ENCODE measurements at regions not wholly inside any gene's neighbourhood (a gene's known extent, or its start where the extent isn't known, plus 50 kb on each side); places are given as distances from the start of the nearest gene placed in this dataset.
A peak's percentile ranks its signal among the peaks of the same experiment; 100 is the strongest.
"Not testable (repeated sequence)": the region's sequence is repeated elsewhere in the genome, so short reads cannot be mapped to it uniquely, and the experiment has no call there.

GRCh38 chr6:140388192-140388802 lies 1013.8 kb upstream of the CITED2 start:
- peak; percentile 65 for DNase-seq (ENCODE audit: low read depth)

DNA sequence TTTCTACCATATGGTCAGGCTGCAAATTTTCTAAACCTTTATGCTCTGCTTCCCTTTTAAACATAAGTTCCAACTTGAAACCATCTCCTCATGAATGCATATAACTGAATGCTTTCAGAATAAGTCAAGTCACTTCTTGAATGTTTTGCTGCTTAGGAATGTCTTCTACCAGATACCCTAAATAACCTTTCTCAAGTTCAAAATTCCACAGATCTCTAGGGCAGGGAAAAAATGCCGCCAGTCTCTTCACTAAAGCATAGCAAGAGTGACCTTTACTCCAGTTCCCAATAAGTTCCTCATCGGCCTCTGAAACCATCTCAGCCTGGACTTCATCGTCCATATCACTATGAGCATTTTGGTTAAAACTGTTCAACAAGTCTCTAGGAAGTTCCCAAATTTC lies 1011.2 kb upstream of the CITED2 start:
- no peak for DNase-seq (ENCODE audit: low read depth)

GRCh38 chr6:140382355-140382754 lies 1007.9 kb upstream of the CITED2 start:
- no peak for DNase-seq (ENCODE audit: low read depth)

DNA sequence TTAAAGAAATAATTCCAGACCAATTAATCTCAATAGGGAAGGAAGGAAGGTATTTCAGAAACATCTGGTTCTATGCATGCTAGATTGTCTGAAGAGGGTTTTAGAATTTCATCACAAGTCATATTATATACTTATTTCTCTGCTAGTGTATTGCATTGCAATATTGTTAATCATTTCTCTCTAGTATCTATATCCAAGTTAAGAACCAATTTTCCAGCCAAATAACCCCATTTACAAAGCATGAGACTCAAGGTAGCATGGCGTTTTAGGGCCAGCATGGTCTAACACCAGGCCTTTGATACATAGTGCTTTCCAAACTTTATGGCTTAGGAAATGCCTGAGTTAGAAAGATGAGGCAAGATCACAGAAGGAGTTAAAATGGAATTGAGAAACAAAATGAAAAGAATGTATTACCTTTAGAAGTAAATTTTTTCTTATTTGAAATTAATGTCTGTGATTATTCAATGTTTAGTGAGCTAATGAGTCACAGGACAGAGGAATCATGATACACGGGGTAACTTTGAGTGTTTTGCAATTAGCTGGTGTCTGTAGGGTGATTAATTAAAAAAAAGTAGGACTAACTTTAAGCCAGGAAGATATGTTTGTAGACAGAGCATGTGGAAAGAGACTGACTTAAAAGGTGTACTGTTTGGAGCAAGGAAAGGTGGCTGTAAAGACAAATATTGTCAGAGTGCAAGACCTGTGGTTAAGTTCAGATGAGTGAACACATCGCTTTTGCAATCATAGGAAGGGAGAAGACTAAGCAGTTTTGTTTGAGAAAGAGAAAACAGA lies 1006.2 kb upstream of the CITED2 start:
- no peak for DNase-seq (ENCODE audit: low read depth)

DNA sequence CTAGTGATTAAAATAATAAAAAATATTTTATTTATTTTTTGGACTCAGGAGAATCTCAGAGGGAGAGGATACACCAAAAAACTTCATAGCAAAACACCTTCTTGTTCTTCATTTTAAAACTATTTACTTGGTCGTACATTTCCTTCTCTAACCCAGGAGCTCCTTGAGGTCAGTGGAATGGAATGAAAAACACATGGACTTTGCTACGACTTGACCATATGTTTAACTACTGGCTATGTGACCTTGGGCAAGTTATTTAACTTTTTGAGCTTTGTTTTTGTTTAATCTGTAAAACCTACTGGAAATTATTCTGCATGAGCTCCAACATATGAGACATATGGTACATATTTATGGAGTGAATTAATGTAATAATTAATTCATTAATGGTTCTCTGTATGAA lies 1005.5 kb upstream of the CITED2 start:
- peak; percentile 75 for DNase-seq (ENCODE audit: low read depth)

DNA sequence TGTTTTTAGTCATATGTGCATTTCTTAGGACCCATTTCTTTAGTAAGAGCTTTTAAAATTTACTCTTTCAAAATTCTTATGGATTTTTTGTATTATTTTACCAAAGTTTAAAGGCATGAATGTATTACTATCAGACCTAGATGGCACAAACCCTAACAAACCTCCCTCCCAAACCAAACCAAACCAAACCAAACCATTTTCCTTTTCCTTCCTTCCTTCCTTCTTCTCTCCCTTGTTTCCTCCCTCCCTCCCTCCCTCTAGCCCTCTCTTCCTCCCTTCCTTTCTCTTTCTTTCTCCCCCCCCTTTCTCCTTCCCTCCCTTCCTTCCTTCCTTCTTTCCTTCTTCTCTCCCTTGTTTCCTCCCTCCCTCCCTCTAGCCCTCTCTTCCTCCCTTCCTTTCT lies 1001.8 kb upstream of the CITED2 start:
- no peak for DNase-seq (ENCODE audit: low read depth)

DNA sequence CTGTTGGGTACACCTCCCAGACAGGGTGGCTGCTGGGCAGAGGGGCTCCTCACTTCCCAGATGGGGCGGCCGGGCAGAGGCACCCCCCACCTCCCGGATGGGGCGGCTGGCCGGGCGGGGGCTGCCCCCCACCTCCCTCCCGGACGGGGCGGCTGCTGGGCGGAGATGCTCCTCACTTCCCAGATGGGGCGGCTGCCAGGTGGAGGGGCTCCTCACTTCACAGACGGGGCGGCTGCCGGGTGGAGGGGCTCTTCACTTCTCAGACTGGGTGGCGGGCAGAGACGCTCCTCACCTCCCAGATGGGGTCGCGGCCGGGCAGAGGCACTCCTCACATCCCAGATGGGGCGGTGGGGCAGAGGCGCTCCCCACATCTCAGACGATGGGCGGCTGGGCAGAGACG lies 999.3 kb upstream of the CITED2 start:
- not testable (repeated sequence) for DNase-seq (ENCODE audit: low read depth)

DNA sequence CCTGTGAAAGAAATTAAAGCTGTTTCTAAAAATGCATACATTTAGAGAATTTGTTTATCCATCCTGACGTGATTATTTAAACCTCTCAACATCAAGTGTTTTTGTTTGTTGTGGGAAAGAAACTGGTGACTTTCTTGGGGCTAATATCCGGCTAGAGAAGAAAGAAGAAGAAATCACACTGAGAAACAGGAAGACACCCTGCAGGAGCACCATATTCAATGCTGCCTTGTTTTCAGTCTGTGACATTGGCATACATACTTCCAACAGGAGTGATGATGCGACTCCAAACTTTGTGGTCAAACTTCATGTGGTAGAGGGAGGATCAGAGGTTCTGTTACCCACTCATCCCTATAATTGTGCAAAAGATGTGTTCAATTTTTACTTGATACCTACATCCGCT lies 997.6 kb upstream of the CITED2 start:
- no peak for DNase-seq (ENCODE audit: low read depth)

DNA sequence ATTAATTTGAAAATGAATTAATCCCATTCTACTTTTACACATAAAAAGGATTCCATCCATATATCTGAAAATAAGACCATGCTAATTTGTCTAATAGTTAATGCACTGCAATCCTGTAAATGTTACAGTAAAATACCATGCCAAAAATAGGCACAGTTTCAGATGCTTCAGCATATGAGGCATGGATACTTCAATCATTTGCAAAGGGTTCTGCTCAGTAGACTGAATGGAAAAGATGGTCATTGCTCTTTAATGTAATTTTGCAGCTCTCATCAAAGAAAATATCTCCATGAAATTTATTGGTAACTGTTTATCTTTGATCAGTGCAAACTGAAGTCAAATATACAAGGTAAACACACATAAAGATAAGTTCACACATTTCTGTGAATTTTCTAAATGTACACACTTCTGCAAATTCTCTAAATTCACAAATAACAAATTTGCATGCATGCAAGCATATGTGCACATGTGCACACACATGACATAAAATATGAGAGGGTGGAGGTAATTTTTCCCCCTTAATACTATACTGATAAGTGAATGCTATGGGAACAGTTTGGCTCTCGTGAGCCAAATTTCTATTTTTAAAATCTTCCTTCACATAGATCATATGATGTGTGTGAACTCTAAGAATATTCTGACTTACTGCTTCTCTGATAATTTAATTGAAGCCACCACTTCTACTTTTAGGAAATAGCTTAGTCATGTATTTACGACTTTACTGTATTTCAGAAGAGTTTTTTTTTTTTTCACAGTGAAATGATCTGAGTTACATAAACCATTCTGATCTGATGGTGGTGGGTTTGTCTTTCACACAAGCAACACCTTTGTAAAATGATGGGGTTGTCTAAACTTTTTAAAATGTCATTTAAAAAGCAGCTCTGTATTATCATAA lies 996.8 kb upstream of the CITED2 start:
- no peak for DNase-seq (ENCODE audit: low read depth)

- DNase-seq (ENCODE audit: low read depth) = no peak
Observed at GRCh38 chr6:140370441-140370840, 996.0 kb upstream of the CITED2 start.

DNA sequence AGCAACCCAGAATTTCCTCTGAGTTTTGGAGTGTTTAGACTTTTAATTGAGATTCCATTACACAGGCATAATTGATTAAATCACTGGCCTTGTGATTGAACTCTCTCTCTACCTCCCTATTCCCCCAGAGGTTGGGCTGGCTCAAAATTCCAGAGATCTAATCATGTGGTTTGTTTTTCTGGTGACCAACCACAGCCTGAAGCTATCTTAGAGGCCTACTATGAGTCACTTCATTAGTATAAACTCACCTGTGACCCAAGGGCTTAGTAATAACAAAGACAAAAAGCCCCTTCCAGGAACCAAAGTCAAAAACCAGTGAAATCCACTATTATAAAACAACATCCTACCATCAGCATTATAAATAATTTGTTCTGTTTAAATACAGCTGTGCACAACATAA lies 992.5 kb upstream of the CITED2 start:
- DNase-seq (ENCODE audit: low read depth) = peak; percentile 94

- no peak for DNase-seq (ENCODE audit: low read depth)
Observed at GRCh38 chr6:140364916-140365315, 990.5 kb upstream of the CITED2 start.

DNA sequence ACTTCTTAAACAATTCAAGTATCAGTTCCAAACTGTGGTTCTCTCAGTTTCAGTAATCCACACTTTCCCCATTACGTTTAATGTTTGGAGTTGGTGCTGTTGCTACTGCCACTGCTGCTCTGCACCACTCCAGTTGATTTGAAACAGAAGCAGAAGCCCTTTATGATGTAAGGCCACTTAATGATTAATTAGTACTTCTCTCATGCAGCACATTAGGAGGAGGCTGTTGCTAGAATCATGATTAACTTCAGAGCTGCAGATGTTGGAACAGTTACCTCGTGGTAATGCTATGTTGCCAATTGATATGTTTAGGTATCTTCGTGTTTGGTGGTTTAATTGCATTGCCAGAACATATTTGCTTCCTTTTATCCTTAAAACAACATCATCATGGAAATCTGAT lies 986.2 kb upstream of the CITED2 start:
- DNase-seq (ENCODE audit: low read depth) = no peak

DNA sequence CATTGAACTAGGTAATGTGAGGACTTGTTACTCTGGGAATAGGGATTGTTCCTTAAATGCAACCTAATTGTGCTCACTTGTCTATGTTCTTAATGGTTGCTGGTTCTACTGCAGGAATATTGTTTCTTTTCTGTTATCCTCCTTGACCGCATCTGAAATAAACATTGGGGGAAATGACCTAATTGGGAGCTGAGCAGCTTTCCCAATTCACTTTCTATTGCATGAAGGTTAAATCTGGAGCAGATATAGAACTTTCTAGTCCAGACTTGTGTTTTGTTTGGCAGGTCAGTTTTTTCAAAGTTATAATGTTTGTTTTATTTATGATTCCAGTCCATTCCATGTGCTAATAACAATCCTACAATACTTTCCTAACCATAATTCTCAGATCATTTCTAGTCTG lies 981.0 kb upstream of the CITED2 start:
- no peak for DNase-seq (ENCODE audit: low read depth)

DNA sequence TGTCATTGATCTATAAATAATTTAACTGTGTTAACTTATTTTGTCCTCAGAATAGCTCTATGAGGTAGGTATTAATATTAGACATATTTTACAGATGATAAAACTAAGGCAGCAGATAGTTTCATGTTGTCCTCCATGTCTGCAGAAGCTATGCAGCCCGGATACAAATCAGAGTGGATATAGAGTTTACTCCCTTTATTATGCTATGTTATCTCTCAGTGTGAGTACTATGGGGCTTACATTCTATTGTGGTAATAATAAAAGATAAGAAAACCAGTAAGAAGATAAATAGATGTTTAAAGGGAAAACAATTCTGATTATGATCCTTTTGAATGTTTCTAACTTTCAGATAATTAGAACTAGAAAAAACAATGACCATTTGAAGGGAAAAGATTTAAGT lies 979.8 kb upstream of the CITED2 start:
- DNase-seq (ENCODE audit: low read depth) = no peak

DNA sequence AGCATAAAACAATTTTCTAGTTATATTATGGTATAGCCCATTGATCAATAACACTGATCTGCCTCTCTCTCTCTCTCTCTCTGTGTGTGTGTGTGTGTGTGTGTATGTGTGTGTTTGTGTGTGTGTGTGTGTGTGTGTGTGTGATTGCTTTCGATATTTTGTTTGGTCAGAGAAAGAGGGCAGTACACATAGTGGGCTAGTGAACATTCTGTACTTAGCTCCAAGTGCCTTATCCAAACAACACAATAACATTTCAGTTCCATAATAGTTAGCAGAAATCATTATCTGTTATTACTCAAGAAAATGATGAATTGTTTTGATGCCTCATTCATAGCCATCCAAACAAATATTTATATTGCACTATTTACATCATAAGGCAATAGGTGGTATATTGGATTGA lies 979.1 kb upstream of the CITED2 start:
- no peak for DNase-seq (ENCODE audit: low read depth)

- DNase-seq (ENCODE audit: low read depth) = peak; percentile 3
Observed at GRCh38 chr6:140346428-140346827, 972.0 kb upstream of the CITED2 start.

- DNase-seq (ENCODE audit: low read depth) = no peak
Observed at GRCh38 chr6:140345935-140346334, 971.5 kb upstream of the CITED2 start.

- peak; percentile 61 for DNase-seq (ENCODE audit: low read depth)
Observed at GRCh38 chr6:140344142-140344913, 969.9 kb upstream of the CITED2 start.

- DNase-seq (ENCODE audit: low read depth) = no peak
Observed at GRCh38 chr6:140343128-140343527, 968.7 kb upstream of the CITED2 start.

- no peak for DNase-seq (ENCODE audit: low read depth)
Observed at GRCh38 chr6:140341272-140341671, 966.8 kb upstream of the CITED2 start.

GRCh38 chr6:140340795-140341194 lies 966.3 kb upstream of the CITED2 start:
- DNase-seq (ENCODE audit: low read depth) = no peak

Measured in RPMI7951 (cell line).